SK-N-SH treated with all-trans-retinoic acid at 6 μM for 48 hours (cell line): ENCODE measurements at regions not wholly inside any gene's neighbourhood (a gene's known extent, or its start where the extent isn't known, plus 50 kb on each side); places are given as distances from the start of the nearest gene placed in this dataset.

ENCODE experiments used
- ARNTL ChIP-seq: fragments of 450-650 bp; formaldehyde crosslinking; IDR thresholded peaks from 2 replicates; pipeline ENCODE4 v1.5.0; 2020; ENCODE audit warnings: low read depth, mild to moderate bottlenecking, moderate library complexity, borderline replicate concordance
- BACH2 ChIP-seq: fragments of 250-450 bp; sonication (Bioruptor Pico); IDR thresholded peaks from 2 replicates; pipeline ENCODE4 v1.9.0; 2021; ENCODE audit warnings: mild to moderate bottlenecking, borderline replicate concordance
- ESRRG ChIP-seq: fragments of 250-450 bp; sonication (Bioruptor Pico); IDR thresholded peaks from 2 replicates; pipeline ENCODE4 v1.6.1; 2021; ENCODE audit warnings: mild to moderate bottlenecking
- PPARA ChIP-seq: fragments of 250-450 bp; sonication (Bioruptor Pico); IDR thresholded peaks from 2 replicates; pipeline ENCODE4 v1.5.0; 2020; ENCODE audit warnings: mild to moderate bottlenecking, borderline replicate concordance
- TOX ChIP-seq: fragments of 250-450 bp; sonication (Bioruptor Pico); IDR thresholded peaks from 2 replicates; pipeline ENCODE4 v1.8.0; 2021; ENCODE audit warnings: mild to moderate bottlenecking, moderate library complexity, borderline replicate concordance
- ZFP3 ChIP-seq: fragments of 250-450 bp; sonication (Bioruptor Pico); IDR thresholded peaks from 2 replicates; pipeline ENCODE4 v1.5.0; 2020; ENCODE audit warnings: mild to moderate bottlenecking, moderate library complexity
- ZFP30 ChIP-seq: fragments of 450-650 bp; formaldehyde crosslinking; IDR thresholded peaks from 2 replicates; pipeline ENCODE4 v1.5.0; 2022; ENCODE audit warnings: mild to moderate bottlenecking, moderate library complexity
- TF ChIP-seq, protein P1 (sequence below): fragments of 250-450 bp; sonication (Bioruptor Pico); IDR thresholded peaks from 2 replicates; pipeline ENCODE4 v1.8.0; 2020; ENCODE audit warnings: mild to moderate bottlenecking, moderate library complexity, borderline replicate concordance
- TF ChIP-seq, protein P2 (sequence below): fragments of 250-450 bp; sonication (Bioruptor Pico); IDR thresholded peaks from 2 replicates; pipeline ENCODE4 v1.5.1; 2020; ENCODE audit warnings: low read depth, mild to moderate bottlenecking, moderate library complexity
- TF ChIP-seq, protein P3 (sequence below): fragments of 250-450 bp; sonication (Bioruptor Pico); IDR thresholded peaks from 2 replicates; pipeline ENCODE4 v1.8.0; 2021; ENCODE audit warnings: low read depth, mild to moderate bottlenecking, moderate library complexity, borderline replicate concordance

DNA sequence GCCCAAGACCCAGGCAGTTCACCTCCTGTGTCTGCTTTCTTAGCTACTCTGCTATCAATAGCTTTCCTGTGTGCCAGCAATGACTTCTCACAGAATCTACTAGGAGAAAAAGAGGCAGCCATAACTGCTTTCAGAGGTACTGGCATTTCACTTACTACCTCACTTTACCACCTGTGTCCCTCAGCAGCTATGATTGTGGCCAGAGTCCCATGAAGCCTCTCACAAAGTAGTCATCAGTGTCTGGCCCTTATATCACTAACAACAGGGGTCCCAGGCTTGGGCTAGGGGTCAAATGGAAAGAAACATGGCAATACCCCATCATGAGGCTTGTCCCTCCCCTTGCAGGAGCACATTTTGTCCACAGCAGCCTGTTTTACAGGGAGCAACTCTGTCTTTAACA lies 62.7 kb upstream of the EPS8L3 start:
- TF ChIP-seq TOX (CRISPR knock-in tag) = no peak
- TF ChIP-seq ARNTL (CRISPR knock-in tag) = no peak
- TF ChIP-seq, protein P1, sequence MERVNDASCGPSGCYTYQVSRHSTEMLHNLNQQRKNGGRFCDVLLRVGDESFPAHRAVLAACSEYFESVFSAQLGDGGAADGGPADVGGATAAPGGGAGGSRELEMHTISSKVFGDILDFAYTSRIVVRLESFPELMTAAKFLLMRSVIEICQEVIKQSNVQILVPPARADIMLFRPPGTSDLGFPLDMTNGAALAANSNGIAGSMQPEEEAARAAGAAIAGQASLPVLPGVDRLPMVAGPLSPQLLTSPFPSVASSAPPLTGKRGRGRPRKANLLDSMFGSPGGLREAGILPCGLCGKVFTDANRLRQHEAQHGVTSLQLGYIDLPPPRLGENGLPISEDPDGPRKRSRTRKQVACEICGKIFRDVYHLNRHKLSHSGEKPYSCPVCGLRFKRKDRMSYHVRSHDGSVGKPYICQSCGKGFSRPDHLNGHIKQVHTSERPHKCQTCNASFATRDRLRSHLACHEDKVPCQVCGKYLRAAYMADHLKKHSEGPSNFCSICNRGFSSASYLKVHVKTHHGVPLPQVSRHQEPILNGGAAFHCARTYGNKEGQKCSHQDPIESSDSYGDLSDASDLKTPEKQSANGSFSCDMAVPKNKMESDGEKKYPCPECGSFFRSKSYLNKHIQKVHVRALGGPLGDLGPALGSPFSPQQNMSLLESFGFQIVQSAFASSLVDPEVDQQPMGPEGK = no peak
- TF ChIP-seq PPARA (CRISPR knock-in tag) = no peak
- TF ChIP-seq ESRRG (CRISPR knock-in tag) = no peak
- no peak for TF ChIP-seq ZFP30 (CRISPR knock-in tag)
- TF ChIP-seq, protein P2, sequence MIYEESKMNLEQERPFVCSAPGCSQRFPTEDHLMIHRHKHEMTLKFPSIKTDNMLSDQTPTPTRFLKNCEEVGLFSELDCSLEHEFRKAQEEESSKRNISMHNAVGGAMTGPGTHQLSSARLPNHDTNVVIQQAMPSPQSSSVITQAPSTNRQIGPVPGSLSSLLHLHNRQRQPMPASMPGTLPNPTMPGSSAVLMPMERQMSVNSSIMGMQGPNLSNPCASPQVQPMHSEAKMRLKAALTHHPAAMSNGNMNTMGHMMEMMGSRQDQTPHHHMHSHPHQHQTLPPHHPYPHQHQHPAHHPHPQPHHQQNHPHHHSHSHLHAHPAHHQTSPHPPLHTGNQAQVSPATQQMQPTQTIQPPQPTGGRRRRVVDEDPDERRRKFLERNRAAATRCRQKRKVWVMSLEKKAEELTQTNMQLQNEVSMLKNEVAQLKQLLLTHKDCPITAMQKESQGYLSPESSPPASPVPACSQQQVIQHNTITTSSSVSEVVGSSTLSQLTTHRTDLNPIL = no peak
- TF ChIP-seq, protein P3, sequence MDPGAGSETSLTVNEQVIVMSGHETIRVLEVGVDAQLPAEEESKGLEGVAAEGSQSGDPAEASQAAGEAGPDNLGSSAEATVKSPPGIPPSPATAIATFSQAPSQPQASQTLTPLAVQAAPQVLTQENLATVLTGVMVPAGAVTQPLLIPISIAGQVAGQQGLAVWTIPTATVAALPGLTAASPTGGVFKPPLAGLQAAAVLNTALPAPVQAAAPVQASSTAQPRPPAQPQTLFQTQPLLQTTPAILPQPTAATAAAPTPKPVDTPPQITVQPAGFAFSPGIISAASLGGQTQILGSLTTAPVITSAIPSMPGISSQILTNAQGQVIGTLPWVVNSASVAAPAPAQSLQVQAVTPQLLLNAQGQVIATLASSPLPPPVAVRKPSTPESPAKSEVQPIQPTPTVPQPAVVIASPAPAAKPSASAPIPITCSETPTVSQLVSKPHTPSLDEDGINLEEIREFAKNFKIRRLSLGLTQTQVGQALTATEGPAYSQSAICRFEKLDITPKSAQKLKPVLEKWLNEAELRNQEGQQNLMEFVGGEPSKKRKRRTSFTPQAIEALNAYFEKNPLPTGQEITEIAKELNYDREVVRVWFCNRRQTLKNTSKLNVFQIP (CRISPR knock-in tag) = no peak
- TF ChIP-seq BACH2 (CRISPR knock-in tag) = no peak
- no peak for TF ChIP-seq ZFP3 (CRISPR knock-in tag)
